HCT116 (cell line): ENCODE measurements at regions not wholly inside any gene's neighbourhood (a gene's known extent, or its start where the extent isn't known, plus 50 kb on each side); places are given as distances from the start of the nearest gene placed in this dataset.

ENCODE experiments used
- ATAC-seq: fragments of 200-7000 bp; cut with Tn5 transposase; 2 replicates; pipeline ENCODE4 v1.9.1; 2020; ENCODE audit warnings: mild to moderate bottlenecking, moderate library complexity
- BruUV-seq: library from RNA; stranded (reverse); fragments of 400-500 nt; replicated peaks from 2 replicates; lab custom pipeline; 2021; lab: Mats Ljungman, UMichigan
- CTCF ChIA-PET: fragments of 300-600 bp; sonication (Branson Sonifier 250); formaldehyde crosslinking; loops from one replicate; lab custom pipeline; 2021; ENCODE audit warnings: antibody characterized with exemption; lab: Charles Lee
- POLR2A ChIA-PET: fragments of 300-600, 350-600 bp; sonication (Branson Sonifier 250); formaldehyde crosslinking; loops from one replicate; lab custom pipeline; 2021; ENCODE audit warnings: antibody characterized with exemption; lab: Charles Lee
- RAD21 ChIA-PET, 2 experiments: fragments of 300-600 bp; sonication (Branson Sonifier 250); formaldehyde crosslinking; loops; one replicate each; lab custom pipeline; 2023; ENCODE audit warnings: low total read pairs in 2 of 2; ENCODE audit not compliant: uncharacterized antibody in 2 of 2, unreplicated experiment in 2 of 2, low non-redundant PET in 1 of 2; lab: Charles Lee
- DNase-seq: peaks from one replicate; pipeline ENCODE4 v3.0.0-alpha.2; 2010; ENCODE audit warnings: low read depth, low spot score
- H2AFZ ChIP-seq: fragments of 200-600 bp; shearing (Covaris generic), sonication (generic); 2 replicates; pipeline ENCODE4 v1.6.1; 2017; ENCODE audit warnings: low read depth, mixed run types, mixed read lengths, antibody characterized with exemption, low read length; ENCODE audit not compliant: poor library complexity, severe bottlenecking
- H3K27ac ChIP-seq: 2 replicates; pipeline ENCODE4 v1.5.1; 2012; ENCODE audit warnings: low read depth, low read length
- H3K27me3 ChIP-seq: fragments of 200-600 bp; sonication (generic); 2 replicates; pipeline ENCODE4 v1.6.1; 2016; ENCODE audit warnings: mixed run types, low read length, mixed read lengths; ENCODE audit not compliant: insufficient read depth
- H3K36me3 ChIP-seq, 2 experiments: fragments of 200-500 bp in 1 of 2; fragments of 200-600 bp in 1 of 2; sonication (Bioruptor generic) in 1 of 2; sonication (generic) in 1 of 2; 2 replicates each; pipeline versions ENCODE4 v1.5.1 to v1.6.1; 2014 to 2016; ENCODE audit warnings: low read length in 2 of 2, inconsistent platforms in 1 of 2, mixed read lengths in 1 of 2, mixed run types in 1 of 2; ENCODE audit not compliant: insufficient read depth in 2 of 2, control insufficient read depth in 1 of 2
- H3K4me1 ChIP-seq, 2 experiments: fragments of 200-600 bp in 1 of 2; sonication (generic) in 1 of 2; 2 replicates each; pipeline versions ENCODE4 v1.5.1 to v1.6.1; 2012 to 2017; ENCODE audit warnings: low read length in 2 of 2, inconsistent platforms in 1 of 2, mild to moderate bottlenecking in 1 of 2, mixed read lengths in 1 of 2, mixed run types in 1 of 2, moderate library complexity in 1 of 2; ENCODE audit not compliant: insufficient read depth in 2 of 2, control insufficient read depth in 1 of 2
- H3K4me2 ChIP-seq: fragments of 200-600 bp; sonication (generic); 2 replicates; pipeline ENCODE4 v1.6.1; 2017; ENCODE audit warnings: mixed run types, low read length, mixed read lengths
- H3K4me3 ChIP-seq, 2 experiments: fragments of 200-600 bp in 1 of 2; sonication (generic) in 1 of 2; replicated peaks in 1 of 2; 2 replicates each; pipeline ENCODE4 v1.5.1; 2011 to 2016; ENCODE audit warnings: low read length in 2 of 2, control low read depth in 1 of 2, low read depth in 1 of 2, mild to moderate bottlenecking in 1 of 2, mixed read lengths in 1 of 2, mixed run types in 1 of 2
- H3K79me2 ChIP-seq: fragments of 200-600 bp; sonication (generic); 2 replicates; pipeline ENCODE4 v1.6.1; 2017; ENCODE audit warnings: mild to moderate bottlenecking, mixed run types, low read length, moderate library complexity, mixed read lengths; ENCODE audit not compliant: insufficient read depth
- H3K9ac ChIP-seq: fragments of 200-600 bp; sonication (generic); 2 replicates; pipeline ENCODE4 v1.6.1; 2016; ENCODE audit warnings: low read length, mixed read lengths
- H3K9me2 ChIP-seq: fragments of 200-600 bp; sonication (generic), shearing (Covaris generic); 2 replicates; pipeline ENCODE4 v1.6.1; 2017; ENCODE audit warnings: mixed run types, mild to moderate bottlenecking, moderate library complexity; ENCODE audit not compliant: insufficient read depth
- H3K9me3 ChIP-seq, 2 experiments: fragments of 200-500 bp in 1 of 2; fragments of 200-600 bp in 1 of 2; sonication (Bioruptor generic) in 1 of 2; sonication (generic) in 1 of 2; 2 replicates each; pipeline ENCODE4 v1.6.1; 2014 to 2017; ENCODE audit warnings: low read length in 2 of 2, mixed read lengths in 2 of 2, inconsistent platforms in 1 of 2, low read depth in 1 of 2, mild to moderate bottlenecking in 1 of 2, mixed run types in 1 of 2, moderate library complexity in 1 of 2; ENCODE audit not compliant: control insufficient read depth in 1 of 2, insufficient read depth in 1 of 2
- H4K20me1 ChIP-seq: fragments of 200-600 bp; sonication (generic), shearing (Covaris generic); 2 replicates; pipeline ENCODE4 v1.6.1; 2017; ENCODE audit warnings: mixed run types, mild to moderate bottlenecking, moderate library complexity; ENCODE audit not compliant: insufficient read depth
- EZH2 ChIP-seq: fragments of 200-600 bp; sonication (generic); IDR thresholded peaks from 2 replicates; pipeline ENCODE4 v1.6.1; 2017; ENCODE audit warnings: antibody characterized with exemption, mixed run types
- FOSL1 ChIP-seq: IDR thresholded peaks from 2 replicates; pipeline ENCODE4 v1.6.1; 2012; ENCODE audit warnings: low read depth
- JUND ChIP-seq: IDR thresholded peaks from 2 replicates; pipeline ENCODE4 v1.6.1; 2012
- POLR2A ChIP-seq: IDR thresholded peaks from 2 replicates; pipeline ENCODE4 v1.7.0; 2011; ENCODE audit warnings: borderline replicate concordance; ENCODE audit not compliant: insufficient read depth, insufficient read length; ENCODE audit errors: extremely low read depth
- POLR2AphosphoS5 ChIP-seq: IDR thresholded peaks from 2 replicates; pipeline ENCODE4 v1.6.1; 2011; ENCODE audit warnings: mild to moderate bottlenecking, low read depth, low read length, moderate library complexity
- SIN3A ChIP-seq: IDR thresholded peaks from 2 replicates; pipeline ENCODE4 v1.6.1; 2012; ENCODE audit warnings: low read depth
- SP1 ChIP-seq: IDR thresholded peaks from 2 replicates; pipeline ENCODE4 v1.6.1; 2012; ENCODE audit warnings: low read depth
- SRF ChIP-seq: IDR thresholded peaks from 2 replicates; pipeline ENCODE4 v1.6.1; 2012; ENCODE audit warnings: low read depth
- YY1 ChIP-seq: IDR thresholded peaks from 2 replicates; pipeline ENCODE4 v1.6.1; 2011; ENCODE audit warnings: low read length, low read depth, moderate library complexity, mild to moderate bottlenecking; ENCODE audit not compliant: insufficient replicate concordance; ENCODE audit errors: extremely low read depth
- ZFX ChIP-seq: fragments of 450-650 bp; IDR thresholded peaks from 2 replicates; pipeline ENCODE4 v1.6.1; 2017
- ZNF274 ChIP-seq: fragments of 200-500 bp; sonication (Bioruptor generic); IDR thresholded peaks from 2 replicates; pipeline ENCODE4 v1.6.1; 2014; ENCODE audit warnings: mild to moderate bottlenecking, low read depth, low read length, inconsistent platforms
- intact Hi-C: fragments of 100-400 bp; cut with micrococcal nuclease; formaldehyde crosslinking; loops from 2 replicates; pipeline ENCODE4 v1.10.0; 2022
- TF ChIP-seq, protein P1 (sequence below): IDR thresholded peaks from 2 replicates; pipeline ENCODE4 v1.6.1; 2012; ENCODE audit warnings: low read depth
- TF ChIP-seq, protein P2 (sequence below): IDR thresholded peaks from 2 replicates; pipeline ENCODE4 v1.6.1; 2011; ENCODE audit warnings: mild to moderate bottlenecking, low read length, moderate library complexity; ENCODE audit not compliant: insufficient replicate concordance; ENCODE audit errors: extremely low read depth
- TF ChIP-seq, protein P3 (sequence below): IDR thresholded peaks from 2 replicates; pipeline ENCODE4 v1.6.1; 2012
- TF ChIP-seq, protein P4 (sequence below): IDR thresholded peaks from 2 replicates; pipeline ENCODE4 v1.6.1; 2012

DNA sequence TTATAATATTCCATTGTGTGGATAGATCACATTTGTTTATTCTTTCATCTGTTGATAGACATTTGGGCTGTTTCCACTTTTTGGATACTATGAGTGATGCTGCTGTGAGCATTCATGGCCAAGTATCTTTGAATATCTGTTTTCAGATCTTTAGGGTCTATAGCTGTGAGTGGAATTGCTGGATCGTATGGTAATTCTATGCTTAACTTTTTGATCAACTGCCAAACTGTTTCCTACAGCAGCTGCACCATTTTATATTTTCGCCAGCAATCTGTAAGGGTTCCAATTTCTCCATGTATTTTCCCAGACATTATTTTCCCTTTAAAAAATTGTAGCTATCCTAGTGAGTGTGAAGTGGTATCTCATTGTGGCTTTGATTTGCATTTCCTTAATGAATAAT lies 238.1 kb downstream of the AACS start:
- no TSS peak for BruUV-seq
- peaks cover 24% of the 10 kb centered on the region for H3K27me3 ChIP-seq
- no peaks in the 10 kb centered on the region for H4K20me1 ChIP-seq
- no peak overlapping the region for H3K4me2 ChIP-seq
- no peaks in the 10 kb centered on the region; a peak in 1 of 4 replicates for H3K36me3 ChIP-seq
- no peaks in the 10 kb centered on the region for H3K9me3 ChIP-seq
- H3K9ac ChIP-seq: no peak overlapping the region
- H2AFZ ChIP-seq: no peak overlapping the region
- ChIA-PET POLR2A (no interaction called here), RAD21 (no interaction called here), CTCF (no interaction called here)
- no peak for TF ChIP-seq EZH2
- no peak for TF ChIP-seq ZNF274
- no peak for TF ChIP-seq FOSL1
- TF ChIP-seq, protein P1, sequence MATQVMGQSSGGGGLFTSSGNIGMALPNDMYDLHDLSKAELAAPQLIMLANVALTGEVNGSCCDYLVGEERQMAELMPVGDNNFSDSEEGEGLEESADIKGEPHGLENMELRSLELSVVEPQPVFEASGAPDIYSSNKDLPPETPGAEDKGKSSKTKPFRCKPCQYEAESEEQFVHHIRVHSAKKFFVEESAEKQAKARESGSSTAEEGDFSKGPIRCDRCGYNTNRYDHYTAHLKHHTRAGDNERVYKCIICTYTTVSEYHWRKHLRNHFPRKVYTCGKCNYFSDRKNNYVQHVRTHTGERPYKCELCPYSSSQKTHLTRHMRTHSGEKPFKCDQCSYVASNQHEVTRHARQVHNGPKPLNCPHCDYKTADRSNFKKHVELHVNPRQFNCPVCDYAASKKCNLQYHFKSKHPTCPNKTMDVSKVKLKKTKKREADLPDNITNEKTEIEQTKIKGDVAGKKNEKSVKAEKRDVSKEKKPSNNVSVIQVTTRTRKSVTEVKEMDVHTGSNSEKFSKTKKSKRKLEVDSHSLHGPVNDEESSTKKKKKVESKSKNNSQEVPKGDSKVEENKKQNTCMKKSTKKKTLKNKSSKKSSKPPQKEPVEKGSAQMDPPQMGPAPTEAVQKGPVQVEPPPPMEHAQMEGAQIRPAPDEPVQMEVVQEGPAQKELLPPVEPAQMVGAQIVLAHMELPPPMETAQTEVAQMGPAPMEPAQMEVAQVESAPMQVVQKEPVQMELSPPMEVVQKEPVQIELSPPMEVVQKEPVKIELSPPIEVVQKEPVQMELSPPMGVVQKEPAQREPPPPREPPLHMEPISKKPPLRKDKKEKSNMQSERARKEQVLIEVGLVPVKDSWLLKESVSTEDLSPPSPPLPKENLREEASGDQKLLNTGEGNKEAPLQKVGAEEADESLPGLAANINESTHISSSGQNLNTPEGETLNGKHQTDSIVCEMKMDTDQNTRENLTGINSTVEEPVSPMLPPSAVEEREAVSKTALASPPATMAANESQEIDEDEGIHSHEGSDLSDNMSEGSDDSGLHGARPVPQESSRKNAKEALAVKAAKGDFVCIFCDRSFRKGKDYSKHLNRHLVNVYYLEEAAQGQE: no peak
- no peak for TF ChIP-seq POLR2AphosphoS5
- TF ChIP-seq, protein P2, sequence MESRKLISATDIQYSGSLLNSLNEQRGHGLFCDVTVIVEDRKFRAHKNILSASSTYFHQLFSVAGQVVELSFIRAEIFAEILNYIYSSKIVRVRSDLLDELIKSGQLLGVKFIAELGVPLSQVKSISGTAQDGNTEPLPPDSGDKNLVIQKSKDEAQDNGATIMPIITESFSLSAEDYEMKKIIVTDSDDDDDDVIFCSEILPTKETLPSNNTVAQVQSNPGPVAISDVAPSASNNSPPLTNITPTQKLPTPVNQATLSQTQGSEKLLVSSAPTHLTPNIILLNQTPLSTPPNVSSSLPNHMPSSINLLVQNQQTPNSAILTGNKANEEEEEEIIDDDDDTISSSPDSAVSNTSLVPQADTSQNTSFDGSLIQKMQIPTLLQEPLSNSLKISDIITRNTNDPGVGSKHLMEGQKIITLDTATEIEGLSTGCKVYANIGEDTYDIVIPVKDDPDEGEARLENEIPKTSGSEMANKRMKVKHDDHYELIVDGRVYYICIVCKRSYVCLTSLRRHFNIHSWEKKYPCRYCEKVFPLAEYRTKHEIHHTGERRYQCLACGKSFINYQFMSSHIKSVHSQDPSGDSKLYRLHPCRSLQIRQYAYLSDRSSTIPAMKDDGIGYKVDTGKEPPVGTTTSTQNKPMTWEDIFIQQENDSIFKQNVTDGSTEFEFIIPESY: no peak
- TF ChIP-seq JUND: no peak
- TF ChIP-seq, protein P3, sequence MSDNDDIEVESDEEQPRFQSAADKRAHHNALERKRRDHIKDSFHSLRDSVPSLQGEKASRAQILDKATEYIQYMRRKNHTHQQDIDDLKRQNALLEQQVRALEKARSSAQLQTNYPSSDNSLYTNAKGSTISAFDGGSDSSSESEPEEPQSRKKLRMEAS: no peak
- TF ChIP-seq POLR2A: no peak
- no peak for TF ChIP-seq YY1
- no peak for TF ChIP-seq SIN3A
- no peak for TF ChIP-seq ZFX
- TF ChIP-seq, protein P4, sequence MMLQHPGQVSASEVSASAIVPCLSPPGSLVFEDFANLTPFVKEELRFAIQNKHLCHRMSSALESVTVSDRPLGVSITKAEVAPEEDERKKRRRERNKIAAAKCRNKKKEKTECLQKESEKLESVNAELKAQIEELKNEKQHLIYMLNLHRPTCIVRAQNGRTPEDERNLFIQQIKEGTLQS: no peak
- TF ChIP-seq SRF: no peak
- TF ChIP-seq SP1: no peak
- DNase-seq: no peak
- intact Hi-C loops: no loop called here
- no peaks in the 10 kb centered on the region for H3K4me1 ChIP-seq
- H3K9me2 ChIP-seq: no peaks in the 10 kb centered on the region
- no peaks in the 10 kb centered on the region for H3K79me2 ChIP-seq
- no peak for ATAC-seq
- H3K4me3 ChIP-seq: no peak overlapping the region
- no peak overlapping the region for H3K27ac ChIP-seq
